KMS-11 (cell line): ENCODE measurements at regions not wholly inside any gene's neighbourhood (a gene's known extent, or its start where the extent isn't known, plus 50 kb on each side); places are given as distances from the start of the nearest gene placed in this dataset.

Experiments used
- H2AFZ ChIP-seq: fragments of 200-600 bp; sonication (generic); 2 replicates; pipeline ENCODE4 v1.6.1; 2016; ENCODE audit warnings: antibody characterized with exemption, mixed run types, low read depth
- H3K27ac ChIP-seq: fragments of 200-600 bp; sonication (generic); 2 replicates; pipeline ENCODE4 v1.6.1; 2016; ENCODE audit warnings: mild to moderate bottlenecking, mixed run types
- H3K27me3 ChIP-seq: fragments of 200-600 bp; sonication (generic); 2 replicates; pipeline ENCODE4 v1.6.1; 2017; ENCODE audit warnings: mild to moderate bottlenecking, low read depth, mixed run types, moderate library complexity; ENCODE audit not compliant: insufficient read depth
- H3K36me3 ChIP-seq: fragments of 200-600 bp; sonication (generic); 2 replicates; pipeline ENCODE4 v1.6.1; 2017; ENCODE audit warnings: mild to moderate bottlenecking, mixed run types; ENCODE audit not compliant: insufficient read depth
- H3K4me1 ChIP-seq: fragments of 200-600 bp; sonication (generic); 2 replicates; pipeline ENCODE4 v1.6.1; 2016; ENCODE audit warnings: mild to moderate bottlenecking, low read depth, mixed run types; ENCODE audit not compliant: poor library complexity, severe bottlenecking
- H3K4me2 ChIP-seq: fragments of 200-600 bp; sonication (generic); 2 replicates; pipeline ENCODE4 v1.7.0; 2016; ENCODE audit warnings: mild to moderate bottlenecking, mixed run types
- H3K4me3 ChIP-seq: fragments of 200-600 bp; sonication (generic); IDR thresholded peaks from 2 replicates; pipeline ENCODE4 v1.6.1; 2017; ENCODE audit warnings: low read depth, low read length, mixed read lengths; ENCODE audit not compliant: insufficient read depth
- H3K79me2 ChIP-seq: fragments of 200-600 bp; sonication (generic); 2 replicates; pipeline ENCODE4 v1.6.1; 2016; ENCODE audit warnings: low read depth, mixed run types; ENCODE audit not compliant: insufficient read depth
- H3K9ac ChIP-seq: fragments of 200-600 bp; sonication (generic); 2 replicates; pipeline ENCODE4 v1.6.1; 2016; ENCODE audit warnings: mild to moderate bottlenecking, mixed run types
- H4K20me1 ChIP-seq: fragments of 200-600 bp; sonication (generic); 2 replicates; pipeline ENCODE4 v1.6.1; 2016; ENCODE audit warnings: mild to moderate bottlenecking, mixed run types; ENCODE audit not compliant: insufficient read depth
- TF ChIP-seq, protein P1 (sequence below): fragments of 200-600 bp; sonication (generic); conservative IDR thresholded peaks from 2 replicates; pipeline ENCODE4 v1.6.1; 2017; ENCODE audit warnings: low read depth, mild to moderate bottlenecking, antibody characterized with exemption, low read length, moderate library complexity, mixed read lengths

DNA sequence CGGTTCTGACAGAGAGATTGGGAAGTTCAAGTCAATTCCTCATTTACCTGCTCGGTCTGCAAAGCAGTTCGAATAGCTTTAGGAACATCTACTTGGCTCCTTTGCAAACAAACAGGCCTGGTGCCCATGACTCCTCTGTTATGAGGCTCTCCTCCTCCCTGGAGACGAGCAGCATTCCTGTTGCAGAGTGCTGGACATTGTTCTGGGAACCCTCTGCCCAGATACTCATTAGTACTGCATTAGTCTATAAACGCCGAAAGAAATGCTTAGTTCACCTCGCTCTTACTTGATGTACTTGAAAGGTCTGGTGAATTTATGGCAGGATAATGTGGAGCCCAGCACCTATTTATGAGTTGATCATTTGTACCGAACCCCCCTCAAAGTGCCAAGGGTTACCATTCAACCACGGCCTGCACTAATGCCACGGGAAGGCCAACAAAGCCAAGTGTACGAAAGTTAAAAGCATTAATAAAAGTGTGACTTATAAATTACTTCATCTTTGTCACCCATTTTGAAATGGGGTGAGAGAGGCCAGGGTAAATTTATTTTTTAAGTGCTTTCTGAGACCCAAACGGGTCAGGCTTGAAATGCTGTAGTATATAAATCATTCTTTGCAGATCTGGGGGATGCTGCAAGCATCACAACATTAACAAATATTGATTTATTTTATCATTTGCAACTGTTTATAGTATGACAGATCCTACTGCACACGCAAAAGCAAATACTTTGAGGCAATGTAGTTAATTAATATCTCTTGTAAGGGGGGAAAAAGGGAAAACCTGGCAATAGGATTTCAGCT is 478.9 kb upstream of the PSMD7 start:
- no peak overlapping the region for H3K9ac ChIP-seq

DNA sequence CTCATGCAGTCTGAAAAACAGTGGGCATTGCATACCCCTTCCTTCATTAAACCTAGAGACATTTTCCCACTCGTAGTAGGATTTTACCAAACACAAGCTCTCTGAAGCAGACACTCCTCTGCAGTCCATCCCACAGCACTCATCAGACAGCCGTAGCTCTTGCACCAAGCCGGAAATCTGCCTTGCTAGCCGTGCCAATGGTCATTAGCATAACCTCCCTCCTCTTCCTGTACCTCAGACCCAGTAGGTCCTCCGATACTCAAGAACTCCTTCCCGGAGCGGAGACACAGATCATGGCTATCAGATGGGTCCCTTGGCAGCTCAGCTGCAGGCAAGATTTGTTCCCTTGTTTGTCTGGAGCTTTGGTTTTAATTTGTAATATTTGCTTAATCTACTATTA is 483.1 kb upstream of the PSMD7 start:
- Histone ChIP-seq H4K20me1 (no peaks in the 10 kb centered on the region), H3K9ac (no peak overlapping the region), H2AFZ (no peak overlapping the region), H3K4me2 (no peak overlapping the region), H3K4me1 (no peaks in the 10 kb centered on the region), H3K27me3 (no peaks in the 10 kb centered on the region), H3K4me3 (no peak overlapping the region), H3K79me2 (no peaks in the 10 kb centered on the region), H3K27ac (no peak overlapping the region), H3K36me3 (no peaks in the 10 kb centered on the region)
- TF ChIP-seq, protein P1, sequence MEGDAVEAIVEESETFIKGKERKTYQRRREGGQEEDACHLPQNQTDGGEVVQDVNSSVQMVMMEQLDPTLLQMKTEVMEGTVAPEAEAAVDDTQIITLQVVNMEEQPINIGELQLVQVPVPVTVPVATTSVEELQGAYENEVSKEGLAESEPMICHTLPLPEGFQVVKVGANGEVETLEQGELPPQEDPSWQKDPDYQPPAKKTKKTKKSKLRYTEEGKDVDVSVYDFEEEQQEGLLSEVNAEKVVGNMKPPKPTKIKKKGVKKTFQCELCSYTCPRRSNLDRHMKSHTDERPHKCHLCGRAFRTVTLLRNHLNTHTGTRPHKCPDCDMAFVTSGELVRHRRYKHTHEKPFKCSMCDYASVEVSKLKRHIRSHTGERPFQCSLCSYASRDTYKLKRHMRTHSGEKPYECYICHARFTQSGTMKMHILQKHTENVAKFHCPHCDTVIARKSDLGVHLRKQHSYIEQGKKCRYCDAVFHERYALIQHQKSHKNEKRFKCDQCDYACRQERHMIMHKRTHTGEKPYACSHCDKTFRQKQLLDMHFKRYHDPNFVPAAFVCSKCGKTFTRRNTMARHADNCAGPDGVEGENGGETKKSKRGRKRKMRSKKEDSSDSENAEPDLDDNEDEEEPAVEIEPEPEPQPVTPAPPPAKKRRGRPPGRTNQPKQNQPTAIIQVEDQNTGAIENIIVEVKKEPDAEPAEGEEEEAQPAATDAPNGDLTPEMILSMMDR = no peak

More for the DNA sequence above, 478.9 kb upstream of the PSMD7 start:
- Histone ChIP-seq H3K4me1 (no peaks in the 10 kb centered on the region), H3K4me2 (no peak overlapping the region), H3K27me3 (no peaks in the 10 kb centered on the region), H3K27ac (no peak overlapping the region), H3K36me3 (no peaks in the 10 kb centered on the region), H2AFZ (no peak overlapping the region), H3K79me2 (no peaks in the 10 kb centered on the region), H4K20me1 (no peaks in the 10 kb centered on the region), H3K4me3 (no peak overlapping the region)
- TF ChIP-seq, protein P1 = no peak

DNA sequence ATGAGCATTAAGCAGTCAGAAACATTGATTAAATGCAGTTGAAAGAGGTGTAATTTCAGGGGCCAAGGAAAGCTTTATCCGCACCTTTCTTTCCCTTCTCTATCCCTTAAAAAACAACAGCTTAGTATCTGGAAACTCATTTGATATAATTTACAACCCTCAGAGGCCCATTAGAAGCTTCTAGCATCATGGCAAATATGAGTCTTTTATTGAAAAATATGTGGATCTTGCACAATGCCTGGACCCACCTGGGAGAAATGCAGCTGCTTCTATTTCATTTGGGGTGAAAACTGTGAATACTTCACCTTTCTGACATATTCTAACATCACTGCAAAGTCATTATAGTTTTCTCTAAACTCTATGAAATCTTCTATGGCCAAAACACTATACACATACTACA is 492.2 kb upstream of the PSMD7 start:
- no peaks in the 10 kb centered on the region for H3K36me3 ChIP-seq
- H2AFZ ChIP-seq = no peak overlapping the region
- H3K27me3 ChIP-seq = no peaks in the 10 kb centered on the region
- no peak overlapping the region for H3K27ac ChIP-seq
- H3K4me1 ChIP-seq = no peaks in the 10 kb centered on the region
- no peak overlapping the region for H3K4me3 ChIP-seq
- no peaks in the 10 kb centered on the region for H3K79me2 ChIP-seq
- H4K20me1 ChIP-seq = no peaks in the 10 kb centered on the region
- TF ChIP-seq, protein P1 = no peak
- no peak overlapping the region for H3K4me2 ChIP-seq
- H3K9ac ChIP-seq = no peak overlapping the region

DNA sequence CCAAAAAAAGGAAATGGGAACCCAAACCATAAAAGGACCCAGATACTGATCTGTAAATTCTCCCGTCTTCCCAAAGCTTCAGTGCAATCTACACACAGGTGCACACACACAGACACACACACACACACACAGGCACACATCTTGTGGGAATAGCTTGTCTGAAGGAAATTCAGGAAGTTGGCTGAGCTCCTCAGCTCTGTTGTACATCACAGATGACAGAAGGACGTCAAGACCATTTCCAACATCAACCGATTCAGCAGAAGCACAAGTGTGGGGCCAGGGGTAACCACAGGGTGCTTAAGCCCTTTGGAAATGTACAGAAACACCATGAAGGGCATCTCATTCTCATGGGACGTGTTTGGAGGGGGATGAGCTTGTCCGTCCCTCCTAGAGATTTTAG is 498.1 kb upstream of the PSMD7 start:
- TF ChIP-seq, protein P1 = no peak
- Histone ChIP-seq H3K36me3 (no peaks in the 10 kb centered on the region), H3K4me1 (no peaks in the 10 kb centered on the region), H2AFZ (no peak overlapping the region), H4K20me1 (no peaks in the 10 kb centered on the region), H3K4me3 (no peak overlapping the region), H3K27ac (no peak overlapping the region), H3K4me2 (no peak overlapping the region), H3K79me2 (no peaks in the 10 kb centered on the region), H3K9ac (no peak overlapping the region), H3K27me3 (no peaks in the 10 kb centered on the region)
